Endothelial cell of umbilical vein (primary cell): ENCODE measurements at regions not wholly inside any gene's neighbourhood (a gene's known extent, or its start where the extent isn't known, plus 50 kb on each side); places are given as distances from the start of the nearest gene placed in this dataset.

Experiments
- CTCF ChIP-seq, 2 donors: IDR thresholded peaks; 1 replicate in 1 of 2; 2 replicates in 1 of 2; pipeline ENCODE4 v1.5.1; 2011; ENCODE audit warnings: low read length in 2 of 2, mild to moderate bottlenecking in 2 of 2, moderate library complexity in 2 of 2, control low read depth in 1 of 2, inconsistent platforms in 1 of 2, low read depth in 1 of 2; ENCODE audit not compliant: insufficient read depth in 1 of 2; ENCODE audit errors: extremely low read depth in 1 of 2
- EZH2 ChIP-seq: IDR thresholded peaks from 2 replicates; pipeline ENCODE4 v1.6.1; 2012; ENCODE audit warnings: borderline replicate concordance, low read depth, mild to moderate bottlenecking, moderate library complexity, low read length, inconsistent platforms; ENCODE audit not compliant: severe bottlenecking
- FOS ChIP-seq: IDR thresholded peaks from 2 replicates; pipeline ENCODE4 v1.6.1; 2011; ENCODE audit warnings: mild to moderate bottlenecking, low read length, moderate library complexity, borderline replicate concordance; ENCODE audit not compliant: insufficient read depth
- GATA2 ChIP-seq: IDR thresholded peaks from 2 replicates; pipeline ENCODE4 v1.7.0; 2011; ENCODE audit warnings: low read depth, mild to moderate bottlenecking, moderate library complexity, mixed read lengths, low read length; ENCODE audit not compliant: insufficient read length, insufficient read depth
- MYC ChIP-seq: IDR thresholded peaks from one replicate; pipeline ENCODE4 v1.6.1; 2011; ENCODE audit warnings: mild to moderate bottlenecking, low read depth, low read length
- POLR2A ChIP-seq: IDR thresholded peaks from 2 replicates; pipeline ENCODE4 v1.6.1; 2012; ENCODE audit warnings: low read depth, mild to moderate bottlenecking, control low read depth, low read length
- POLR2AphosphoS5 ChIP-seq: IDR thresholded peaks from 2 replicates; pipeline ENCODE4 v1.6.1; 2012; ENCODE audit warnings: low read depth, mild to moderate bottlenecking, control low read depth, low read length, moderate library complexity; ENCODE audit not compliant: insufficient read depth
- TF ChIP-seq, protein P1 (sequence below): IDR thresholded peaks from 2 replicates; pipeline ENCODE4 v1.6.1; 2011; ENCODE audit not compliant: insufficient read depth, insufficient read length

- TF ChIP-seq EZH2 (no peak), POLR2AphosphoS5 (no peak), CTCF (IDR thresholded peaks at IDR 0.05; ENCODE audit: extremely low read depth in 1 of 2, insufficient read depth in 1 of 2, low read depth in 1 of 2, low read length in 2 of 2) (no peak), MYC (no peak), POLR2A (no peak), FOS (no peak), GATA2 (no peak)
- TF ChIP-seq, protein P1, sequence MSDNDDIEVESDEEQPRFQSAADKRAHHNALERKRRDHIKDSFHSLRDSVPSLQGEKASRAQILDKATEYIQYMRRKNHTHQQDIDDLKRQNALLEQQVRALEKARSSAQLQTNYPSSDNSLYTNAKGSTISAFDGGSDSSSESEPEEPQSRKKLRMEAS: no peak
These were observed 1178.7 kb upstream of the NRXN1 start for GRCh38 chr2:52210611-52211010.
